GM12878 (cell line): ENCODE measurements at regions not wholly inside any gene's neighbourhood (a gene's known extent, or its start where the extent isn't known, plus 50 kb on each side); places are given as distances from the start of the nearest gene placed in this dataset.

ENCODE experiments used
- ETV6 ChIP-seq, 2 experiments: fragments of 450-650 bp in 1 of 2; IDR thresholded peaks in 1 of 2; conservative IDR thresholded peaks in 1 of 2; 2 replicates each; pipeline ENCODE4 v1.6.1; 2014; ENCODE audit warnings: antibody characterized with exemption in 1 of 2, borderline replicate concordance in 1 of 2, low read depth in 1 of 2, mild to moderate bottlenecking in 1 of 2, moderate library complexity in 1 of 2
- FOS ChIP-seq: IDR thresholded peaks from 3 replicates; pipeline ENCODE4 v1.6.1; 2011; ENCODE audit warnings: borderline replicate concordance; ENCODE audit not compliant: insufficient read length; ENCODE audit errors: extremely low read depth
- IRF3 ChIP-seq: fragments of 450-650 bp; IDR thresholded peaks from 2 replicates; pipeline ENCODE4 v1.6.1; 2014; ENCODE audit warnings: mild to moderate bottlenecking
- PAX8 ChIP-seq: fragments of 450-650 bp; IDR thresholded peaks from 2 replicates; pipeline ENCODE4 v1.6.1; 2017; ENCODE audit warnings: mild to moderate bottlenecking, moderate library complexity
- POLR2AphosphoS5 ChIP-seq: IDR thresholded peaks from 2 replicates; pipeline ENCODE4 v1.6.1; 2011; ENCODE audit warnings: mild to moderate bottlenecking, low read length, inconsistent platforms
- RCOR1 ChIP-seq: conservative IDR thresholded peaks from 2 replicates; pipeline ENCODE4 v1.6.1; 2012; ENCODE audit warnings: low read depth, low read length, improper control_type of control experiment
- SIN3A ChIP-seq: IDR thresholded peaks from 2 replicates; pipeline ENCODE4 v1.6.1; 2012; ENCODE audit warnings: low read depth, low read length, improper control_type of control experiment
- YY1 ChIP-seq: IDR thresholded peaks from 2 replicates; pipeline ENCODE4 v1.6.1; 2011; ENCODE audit warnings: low read depth, mild to moderate bottlenecking, low read length
- TF ChIP-seq, protein P1 (sequence below), 3 experiments: IDR thresholded peaks in 2 of 3; conservative IDR thresholded peaks in 1 of 3; 2 replicates each; pipeline ENCODE4 v1.5.1; 2011; ENCODE audit warnings: low read depth in 3 of 3, low read length in 3 of 3, mild to moderate bottlenecking in 3 of 3, control low read depth in 2 of 3, moderate library complexity in 2 of 3, inconsistent platforms in 1 of 3, mixed read lengths in 1 of 3; ENCODE audit not compliant: control insufficient read depth in 2 of 3, insufficient read depth in 1 of 3; ENCODE audit errors: extremely low read depth in 1 of 3
- TF ChIP-seq, protein P2 (sequence below): IDR thresholded peaks from 2 replicates; pipeline ENCODE4 v1.6.1; 2012; ENCODE audit warnings: mild to moderate bottlenecking, low read depth, low read length

GRCh38 chr6:145015739-145016558, 719.4 kb downstream of the EPM2A start:
- TF ChIP-seq POLR2AphosphoS5, result no peak
- TF ChIP-seq, protein P1, sequence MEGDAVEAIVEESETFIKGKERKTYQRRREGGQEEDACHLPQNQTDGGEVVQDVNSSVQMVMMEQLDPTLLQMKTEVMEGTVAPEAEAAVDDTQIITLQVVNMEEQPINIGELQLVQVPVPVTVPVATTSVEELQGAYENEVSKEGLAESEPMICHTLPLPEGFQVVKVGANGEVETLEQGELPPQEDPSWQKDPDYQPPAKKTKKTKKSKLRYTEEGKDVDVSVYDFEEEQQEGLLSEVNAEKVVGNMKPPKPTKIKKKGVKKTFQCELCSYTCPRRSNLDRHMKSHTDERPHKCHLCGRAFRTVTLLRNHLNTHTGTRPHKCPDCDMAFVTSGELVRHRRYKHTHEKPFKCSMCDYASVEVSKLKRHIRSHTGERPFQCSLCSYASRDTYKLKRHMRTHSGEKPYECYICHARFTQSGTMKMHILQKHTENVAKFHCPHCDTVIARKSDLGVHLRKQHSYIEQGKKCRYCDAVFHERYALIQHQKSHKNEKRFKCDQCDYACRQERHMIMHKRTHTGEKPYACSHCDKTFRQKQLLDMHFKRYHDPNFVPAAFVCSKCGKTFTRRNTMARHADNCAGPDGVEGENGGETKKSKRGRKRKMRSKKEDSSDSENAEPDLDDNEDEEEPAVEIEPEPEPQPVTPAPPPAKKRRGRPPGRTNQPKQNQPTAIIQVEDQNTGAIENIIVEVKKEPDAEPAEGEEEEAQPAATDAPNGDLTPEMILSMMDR (IDR thresholded peaks at IDR 0.05 in 2 of 3, conservative IDR thresholded peaks at IDR 0.05 in 1 of 3; ENCODE audit: control insufficient read depth in 2 of 3, extremely low read depth in 1 of 3, insufficient read depth in 1 of 3, low read depth in 3 of 3, low read length in 3 of 3), result no peak
- TF ChIP-seq YY1, result no peak
- no peak for TF ChIP-seq RCOR1
- no peak for TF ChIP-seq IRF3
- TF ChIP-seq, protein P2, sequence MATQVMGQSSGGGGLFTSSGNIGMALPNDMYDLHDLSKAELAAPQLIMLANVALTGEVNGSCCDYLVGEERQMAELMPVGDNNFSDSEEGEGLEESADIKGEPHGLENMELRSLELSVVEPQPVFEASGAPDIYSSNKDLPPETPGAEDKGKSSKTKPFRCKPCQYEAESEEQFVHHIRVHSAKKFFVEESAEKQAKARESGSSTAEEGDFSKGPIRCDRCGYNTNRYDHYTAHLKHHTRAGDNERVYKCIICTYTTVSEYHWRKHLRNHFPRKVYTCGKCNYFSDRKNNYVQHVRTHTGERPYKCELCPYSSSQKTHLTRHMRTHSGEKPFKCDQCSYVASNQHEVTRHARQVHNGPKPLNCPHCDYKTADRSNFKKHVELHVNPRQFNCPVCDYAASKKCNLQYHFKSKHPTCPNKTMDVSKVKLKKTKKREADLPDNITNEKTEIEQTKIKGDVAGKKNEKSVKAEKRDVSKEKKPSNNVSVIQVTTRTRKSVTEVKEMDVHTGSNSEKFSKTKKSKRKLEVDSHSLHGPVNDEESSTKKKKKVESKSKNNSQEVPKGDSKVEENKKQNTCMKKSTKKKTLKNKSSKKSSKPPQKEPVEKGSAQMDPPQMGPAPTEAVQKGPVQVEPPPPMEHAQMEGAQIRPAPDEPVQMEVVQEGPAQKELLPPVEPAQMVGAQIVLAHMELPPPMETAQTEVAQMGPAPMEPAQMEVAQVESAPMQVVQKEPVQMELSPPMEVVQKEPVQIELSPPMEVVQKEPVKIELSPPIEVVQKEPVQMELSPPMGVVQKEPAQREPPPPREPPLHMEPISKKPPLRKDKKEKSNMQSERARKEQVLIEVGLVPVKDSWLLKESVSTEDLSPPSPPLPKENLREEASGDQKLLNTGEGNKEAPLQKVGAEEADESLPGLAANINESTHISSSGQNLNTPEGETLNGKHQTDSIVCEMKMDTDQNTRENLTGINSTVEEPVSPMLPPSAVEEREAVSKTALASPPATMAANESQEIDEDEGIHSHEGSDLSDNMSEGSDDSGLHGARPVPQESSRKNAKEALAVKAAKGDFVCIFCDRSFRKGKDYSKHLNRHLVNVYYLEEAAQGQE, result no peak
- TF ChIP-seq FOS, result no peak
- TF ChIP-seq ETV6 (conservative IDR thresholded peaks at IDR 0.05 in 1 of 2, IDR thresholded peaks at IDR 0.05 in 1 of 2; ENCODE audit: borderline replicate concordance in 1 of 2, low read depth in 1 of 2), result no peak
- no peak for TF ChIP-seq PAX8
- TF ChIP-seq SIN3A, result no peak
